HepG2 (cell line): ENCODE measurements at regions not wholly inside any gene's neighbourhood (a gene's known extent, or its start where the extent isn't known, plus 50 kb on each side); places are given as distances from the start of the nearest gene placed in this dataset.

Experiments used
- FOSL1 ChIP-seq: sonication (generic); formaldehyde crosslinking; IDR thresholded peaks from 2 replicates; pipeline ENCODE4 v1.9.0; 2021; ENCODE audit warnings: missing genetic modification reagents, borderline replicate concordance
- FOXJ3 ChIP-seq: sonication (generic); formaldehyde crosslinking; IDR thresholded peaks from 2 replicates; pipeline ENCODE4 v1.4.0; 2020; ENCODE audit warnings: missing genetic modification reagents, mild to moderate bottlenecking, borderline replicate concordance
- FOXM1 ChIP-seq: sonication (generic); formaldehyde crosslinking; IDR thresholded peaks from 2 replicates; pipeline ENCODE4 v1.5.0; 2020; ENCODE audit warnings: missing genetic modification reagents
- HHEX ChIP-seq: IDR thresholded peaks from 2 replicates; pipeline ENCODE4 v1.6.1; 2016; ENCODE audit warnings: control low read depth
- KMT2A ChIP-seq: sonication (generic); formaldehyde crosslinking; IDR thresholded peaks from 2 replicates; pipeline ENCODE4 v1.4.0; 2020; ENCODE audit warnings: missing genetic modification reagents
- PCBP2 ChIP-seq: fragments of 200-400 bp; formaldehyde crosslinking; optimal IDR thresholded peaks from 2 replicates; pipeline ENCODE3; 2018; ENCODE audit warnings: low read length, low read depth; ENCODE audit not compliant: poor library complexity, severe bottlenecking
- POLR2A ChIP-seq, 2 experiments: IDR thresholded peaks; 2 replicates each; pipeline ENCODE4 v1.6.1; 2011; ENCODE audit warnings: low read depth in 2 of 2, low read length in 2 of 2, mild to moderate bottlenecking in 1 of 2, moderate library complexity in 1 of 2; ENCODE audit not compliant: insufficient read depth in 1 of 2
- RAD21 ChIP-seq: fragments of 450-650 bp; formaldehyde crosslinking; IDR thresholded peaks from 2 replicates; pipeline ENCODE4 v1.5.0; 2020; ENCODE audit warnings: mild to moderate bottlenecking
- TCF7L2 ChIP-seq: IDR thresholded peaks from 2 replicates; pipeline ENCODE4 v1.6.1; 2011; ENCODE audit warnings: mild to moderate bottlenecking, low read depth, low read length, moderate library complexity
- ZNF354B ChIP-seq: sonication (generic); formaldehyde crosslinking; IDR thresholded peaks from 2 replicates; pipeline ENCODE4 v1.8.0; 2022; ENCODE audit warnings: mild to moderate bottlenecking, missing genetic modification reagents
- ZZZ3 ChIP-seq: sonication (generic); formaldehyde crosslinking; IDR thresholded peaks from 2 replicates; pipeline ENCODE4 v1.4.0; 2020; ENCODE audit warnings: missing genetic modification reagents, mild to moderate bottlenecking, borderline replicate concordance

DNA sequence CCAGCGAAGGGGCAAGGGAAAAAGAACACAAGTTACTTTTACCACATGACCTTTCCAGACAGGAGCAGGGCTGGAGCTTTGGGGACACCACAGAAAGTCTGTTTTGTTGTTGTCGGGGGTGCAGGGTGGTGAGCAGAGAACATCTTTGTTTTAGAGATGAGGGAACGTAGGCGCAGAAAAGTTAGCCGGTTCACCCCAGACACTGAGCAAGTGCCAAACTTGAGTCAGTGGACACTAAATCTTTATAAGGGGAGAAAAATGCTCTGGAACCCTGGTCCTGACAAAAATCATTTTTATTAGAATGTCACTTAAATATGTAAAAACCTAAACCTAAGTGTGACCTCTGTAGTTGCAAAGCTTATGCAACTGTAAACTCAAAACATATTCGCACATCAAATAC is 126.4 kb upstream of the GAS1 start:
- TF ChIP-seq ZZZ3 (CRISPR knock-in tag) (no peak), POLR2A (IDR thresholded peaks at IDR 0.05; ENCODE audit: insufficient read depth in 1 of 2, low read depth in 2 of 2, low read length in 2 of 2) (no peak), FOSL1 (CRISPR knock-in tag) (no peak), TCF7L2 (no peak), FOXJ3 (CRISPR knock-in tag) (no peak), RAD21 (CRISPR knock-in tag) (no peak), HHEX (CRISPR knock-in tag) (no peak), KMT2A (CRISPR knock-in tag) (no peak), ZNF354B (CRISPR knock-in tag) (no peak), FOXM1 (CRISPR knock-in tag) (no peak), PCBP2 (no peak)
